Hypothalamus (tissue), 51 donors: ENCODE measurements at regions not wholly inside any gene's neighbourhood (a gene's known extent, or its start where the extent isn't known, plus 50 kb on each side); places are given as distances from the start of the nearest gene placed in this dataset.
"Not testable (repeated sequence)": the region's sequence is repeated elsewhere in the genome, so short reads cannot be mapped to it uniquely, and the experiment has no call there.

Source experiments
- DNase-seq, 51 donors: peaks; one replicate each; lab custom pipeline; 2025; lab: John Stamatoyannopoulos, UW

GRCh38 chr13:68540244-68540643, 1310.1 kb upstream of the PCDH9 start:
- no peak for DNase-seq

GRCh38 chr13:68535329-68535728, 1305.2 kb upstream of the PCDH9 start:
- no peak for DNase-seq

- not testable (repeated sequence) for DNase-seq
Observed at GRCh38 chr13:68527167-68527566, 1297.0 kb upstream of the PCDH9 start.

- no peak for DNase-seq
Observed at GRCh38 chr13:68523838-68524424, 1293.8 kb upstream of the PCDH9 start.

GRCh38 chr13:68522184-68522583, 1292.0 kb upstream of the PCDH9 start:
- DNase-seq, result no peak

GRCh38 chr13:68509734-68510621, 1279.8 kb upstream of the PCDH9 start:
- DNase-seq, result no peak

GRCh38 chr13:68506888-68507551, 1276.9 kb upstream of the PCDH9 start:
- DNase-seq, result no peak

GRCh38 chr13:68490594-68490993, 1260.5 kb upstream of the PCDH9 start:
- no peak for DNase-seq

- DNase-seq, result no peak
Observed at GRCh38 chr13:68481130-68481529, 1251.0 kb upstream of the PCDH9 start.

GRCh38 chr13:68473834-68474326, 1243.7 kb upstream of the PCDH9 start:
- no peak for DNase-seq

- DNase-seq, result no peak
Observed at GRCh38 chr13:68467160-68467559, 1237.0 kb upstream of the PCDH9 start.

- DNase-seq, result no peak
Observed at GRCh38 chr13:68440874-68441273, 1210.7 kb upstream of the PCDH9 start.

- no peak for DNase-seq
Observed at GRCh38 chr13:68439817-68440216, 1209.7 kb upstream of the PCDH9 start.

GRCh38 chr13:68428292-68428691, 1198.2 kb upstream of the PCDH9 start:
- DNase-seq, result no peak

- DNase-seq, result no peak
Observed at GRCh38 chr13:68417801-68418200, 1187.7 kb upstream of the PCDH9 start.

GRCh38 chr13:68410007-68410406, 1179.9 kb upstream of the PCDH9 start:
- DNase-seq, result no peak

GRCh38 chr13:68390987-68391386, 1160.9 kb upstream of the PCDH9 start:
- DNase-seq, result no peak

- no peak for DNase-seq
Observed at GRCh38 chr13:68386808-68387207, 1156.7 kb upstream of the PCDH9 start.

GRCh38 chr13:68380041-68380973, 1150.2 kb upstream of the PCDH9 start:
- DNase-seq, result no peak

GRCh38 chr13:68378294-68378693, 1148.2 kb upstream of the PCDH9 start:
- DNase-seq, result no peak
